ENCODE measurements at regions not wholly inside any gene's neighbourhood (a gene's known extent, or its start where the extent isn't known, plus 50 kb on each side); places are given as distances from the start of the nearest gene placed in this dataset.

DNA sequence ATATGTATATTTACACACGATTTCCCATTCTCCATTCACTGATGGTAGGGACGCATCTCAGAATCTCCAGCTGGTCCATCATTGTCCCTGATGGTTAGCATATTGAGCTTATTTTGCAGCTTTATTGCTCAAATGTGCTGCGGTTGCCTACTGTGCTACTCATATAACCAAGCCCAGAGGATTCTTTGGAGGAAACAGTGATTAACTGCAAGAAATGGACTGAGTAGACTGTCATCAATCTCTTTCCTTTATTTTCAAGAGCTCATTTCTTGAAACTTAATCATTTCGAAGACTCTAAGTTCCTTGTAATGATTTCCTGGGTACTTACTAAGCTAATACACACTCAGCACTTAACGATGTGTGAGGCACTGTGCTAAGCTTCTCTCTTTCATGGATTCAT, 119.0 kb downstream of the MAT2B start:
- TF ChIP-seq POLR2A (IDR thresholded peaks at IDR 0.05) (no peak), CTCF (IDR thresholded peaks at IDR 0.05) (no peak), EP300 (IDR thresholded peaks at IDR 0.05; ENCODE audit: low read depth) (no peak)

Measured in transverse colon (tissue), 3 donors.